ENCODE measurements at regions not wholly inside any gene's neighbourhood (a gene's known extent, or its start where the extent isn't known, plus 50 kb on each side); places are given as distances from the start of the nearest gene placed in this dataset.

DNA sequence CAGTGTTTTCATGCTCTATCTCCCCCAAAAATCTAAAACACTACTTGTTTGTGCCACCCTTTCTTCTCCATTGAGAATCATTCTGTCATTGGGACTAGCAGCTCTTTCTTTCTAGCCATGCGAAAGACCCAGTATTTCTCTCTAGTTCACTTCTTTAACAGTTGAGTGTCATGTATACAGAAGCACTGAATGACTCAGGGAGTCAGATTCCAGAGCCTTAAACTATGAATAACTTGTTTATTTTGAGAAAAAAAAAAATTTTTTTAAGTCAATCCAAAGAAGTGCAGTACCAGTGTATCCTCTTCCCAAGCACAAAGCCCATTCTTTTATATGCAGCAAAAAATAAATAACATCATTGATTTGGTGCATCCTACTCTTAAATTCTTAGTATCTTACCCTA lies 415.4 kb upstream of the GRAMD2B start:
- TF ChIP-seq POLR2A (IDR thresholded peaks at IDR 0.05; ENCODE audit: low read length) (no peak), GATA1 (IDR thresholded peaks at IDR 0.05; ENCODE audit: low read depth, low read length) (no peak)

Measured in erythroblast (primary cell).